ENCODE measurements at regions not wholly inside any gene's neighbourhood (a gene's known extent, or its start where the extent isn't known, plus 50 kb on each side); places are given as distances from the start of the nearest gene placed in this dataset.

DNA sequence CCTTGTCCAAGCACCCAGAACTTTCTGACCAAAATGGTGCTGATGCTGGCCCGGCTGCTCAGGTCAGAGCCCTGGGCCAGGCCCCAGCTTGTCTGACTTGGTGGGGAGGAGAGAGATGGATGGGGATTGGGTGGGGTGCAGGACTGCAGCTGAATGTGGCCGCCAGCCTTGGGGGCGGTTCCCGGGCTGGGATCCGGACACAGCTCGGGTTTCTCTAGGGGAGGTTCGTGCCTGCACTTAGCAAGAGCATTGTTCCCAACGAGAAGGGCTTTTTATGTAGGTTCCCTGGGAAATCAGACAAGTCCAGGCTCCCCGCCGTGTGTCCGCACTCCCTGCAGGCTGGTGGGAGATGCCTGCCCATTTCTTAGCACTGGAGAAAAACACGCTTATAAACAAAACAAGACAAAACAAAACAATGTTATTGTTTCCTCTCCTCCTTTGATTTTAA is 50.5 kb upstream of the HS6ST1 start:
- dilution Hi-C loops (cut with MboI; ENCODE audit: extremely low pct_ligation_motif_present, low sequenced_read_pairs) (no loop called here), intact Hi-C loops (cut with micrococcal nuclease) (no loop called here)
- Histone ChIP-seq H3K79me2 (ENCODE audit: control insufficient read depth, insufficient read depth, low read length) (no peaks in the 10 kb centered on the region), H3K9me1 (replicated peaks; ENCODE audit: control insufficient read depth, extremely low read depth, insufficient read depth, low read length) (no peaks in the 10 kb centered on the region), H3K27me3 (ENCODE audit: control insufficient read depth in 2 of 2, insufficient read depth in 2 of 2, low read length in 2 of 2) (no peaks in the 10 kb centered on the region), H3K36me3 (ENCODE audit: control insufficient read depth in 2 of 2, extremely low read depth in 1 of 2, insufficient read depth in 2 of 2, low read length in 2 of 2) (no peaks in the 10 kb centered on the region), H3K9me3 (replicated peaks; ENCODE audit: control insufficient read depth, insufficient read depth, low read length) (no peaks in the 10 kb centered on the region), H3K4me2 (ENCODE audit: insufficient read depth, low read length) (no peak overlapping the region), H4K20me1 (replicated peaks; ENCODE audit: control insufficient read depth, extremely low read depth, insufficient read depth, low read length) (no peaks in the 10 kb centered on the region), H3K4me3 (replicated peaks in 1 of 3; ENCODE audit: insufficient read depth in 1 of 3, low read depth in 1 of 3, low read length in 3 of 3) (no peak overlapping the region), H2AFZ (ENCODE audit: low read depth, low read length) (no peak overlapping the region), H3K4me1 (ENCODE audit: control insufficient read depth, extremely low read depth, insufficient read depth, low read length) (no peaks in the 10 kb centered on the region), H3K9ac (replicated peaks; ENCODE audit: extremely low read depth, insufficient read depth, low read length) (no peak overlapping the region), H3K27ac (ENCODE audit: insufficient read depth, low read depth, low read length) (no peak overlapping the region)
- POLR2A ChIA-PET = no interaction called here
- TF ChIP-seq, protein P1, sequence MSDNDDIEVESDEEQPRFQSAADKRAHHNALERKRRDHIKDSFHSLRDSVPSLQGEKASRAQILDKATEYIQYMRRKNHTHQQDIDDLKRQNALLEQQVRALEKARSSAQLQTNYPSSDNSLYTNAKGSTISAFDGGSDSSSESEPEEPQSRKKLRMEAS (IDR thresholded peaks at IDR 0.05; ENCODE audit: insufficient read depth, insufficient read length) = no peak
- TF ChIP-seq JUN (IDR thresholded peaks at IDR 0.05; ENCODE audit: borderline replicate concordance, insufficient read depth, insufficient read length, low read depth) = no peak
- no peak for TF ChIP-seq POLR2A (IDR thresholded peaks at IDR 0.05; ENCODE audit: low read depth, low read length)
- DNase-seq (ENCODE audit: low read depth, low spot score) (no peak), FAIRE-seq (no peak)
- BruUV-seq (replicated peaks) = no TSS peak
- CTCF ChIA-PET = no interaction called here

DNA sequence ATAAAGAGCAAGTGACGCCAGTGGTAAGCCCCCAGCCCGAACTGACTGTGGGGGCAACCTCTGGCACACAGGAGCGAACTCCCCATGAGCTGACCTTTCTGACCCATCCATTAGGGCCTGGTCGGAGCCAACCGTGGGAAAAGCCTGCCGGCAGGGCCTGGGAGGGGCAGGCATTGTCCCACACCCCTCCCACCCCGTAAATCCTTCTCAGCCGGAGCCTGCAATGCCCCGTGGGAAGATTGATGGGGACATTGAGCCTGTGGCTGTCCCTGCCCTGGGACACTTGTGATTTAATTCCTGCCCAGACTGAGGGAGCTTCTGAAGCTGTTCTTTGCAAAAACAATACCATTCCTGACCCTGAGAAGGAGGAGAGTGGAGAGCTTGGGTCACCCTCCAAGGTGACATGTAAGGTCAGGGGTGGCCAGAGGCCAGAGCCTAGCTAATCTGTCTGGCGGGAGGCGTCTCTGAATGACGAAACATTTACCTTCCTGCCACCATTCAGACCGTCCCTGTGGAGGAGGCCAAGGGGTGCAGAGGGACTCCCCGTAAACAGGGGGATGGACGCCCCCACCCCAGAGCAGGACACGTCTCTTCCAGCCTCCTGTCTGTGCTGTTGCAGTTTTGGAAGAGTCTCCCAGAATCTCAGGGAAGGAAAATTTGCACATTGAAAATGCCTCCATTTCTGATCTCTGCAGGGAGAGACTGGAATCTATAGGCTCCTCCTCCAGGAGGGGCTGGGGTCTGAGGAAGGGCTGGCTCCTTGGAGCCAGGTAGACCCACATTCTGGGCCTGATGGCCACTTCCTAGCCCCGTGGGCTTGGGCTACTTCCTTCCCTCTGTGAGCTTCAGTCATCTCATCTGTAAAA is 51.2 kb upstream of the HS6ST1 start:
- H3K4me2 ChIP-seq (ENCODE audit: insufficient read depth, low read length) = no peak overlapping the region
- H3K27ac ChIP-seq (ENCODE audit: insufficient read depth, low read depth, low read length) = no peak overlapping the region
- no peak for FAIRE-seq
- no peak overlapping the region for H3K4me3 ChIP-seq (replicated peaks in 1 of 3; ENCODE audit: insufficient read depth in 1 of 3, low read depth in 1 of 3, low read length in 3 of 3)
- no peaks in the 10 kb centered on the region for H3K9me3 ChIP-seq (replicated peaks; ENCODE audit: control insufficient read depth, insufficient read depth, low read length)
- H3K9ac ChIP-seq (replicated peaks; ENCODE audit: extremely low read depth, insufficient read depth, low read length) = no peak overlapping the region
- TF ChIP-seq FOS (IDR thresholded peaks at IDR 0.05; ENCODE audit: borderline replicate concordance, insufficient read depth, low read length) = no peak
- TF ChIP-seq GATA2 (IDR thresholded peaks at IDR 0.05; ENCODE audit: insufficient read depth, insufficient read length, low read depth, low read length) = no peak
- TF ChIP-seq POLR2AphosphoS5 (IDR thresholded peaks at IDR 0.05; ENCODE audit: insufficient read depth, low read depth, low read length) = no peak
- no peak for TF ChIP-seq POLR2A (IDR thresholded peaks at IDR 0.05; ENCODE audit: low read depth, low read length)
- ChIA-PET CTCF (no interaction called here), POLR2A (no interaction called here)
- H3K36me3 ChIP-seq (ENCODE audit: control insufficient read depth in 2 of 2, extremely low read depth in 1 of 2, insufficient read depth in 2 of 2, low read length in 2 of 2) = no peaks in the 10 kb centered on the region
- intact Hi-C loops (cut with micrococcal nuclease) = no loop called here
- no TSS peak for BruUV-seq (replicated peaks)
- no peaks in the 10 kb centered on the region for H3K27me3 ChIP-seq (ENCODE audit: control insufficient read depth in 2 of 2, insufficient read depth in 2 of 2, low read length in 2 of 2)
- no peak overlapping the region for H2AFZ ChIP-seq (ENCODE audit: low read depth, low read length)
- no peaks in the 10 kb centered on the region for H3K9me1 ChIP-seq (replicated peaks; ENCODE audit: control insufficient read depth, extremely low read depth, insufficient read depth, low read length)
- DNase-seq (ENCODE audit: low read depth, low spot score) = no peak
- no peaks in the 10 kb centered on the region for H3K79me2 ChIP-seq (ENCODE audit: control insufficient read depth, insufficient read depth, low read length)
- dilution Hi-C loops (cut with MboI; ENCODE audit: extremely low pct_ligation_motif_present, low sequenced_read_pairs) = no loop called here
- no peaks in the 10 kb centered on the region for H4K20me1 ChIP-seq (replicated peaks; ENCODE audit: control insufficient read depth, extremely low read depth, insufficient read depth, low read length)
- H3K4me1 ChIP-seq (ENCODE audit: control insufficient read depth, extremely low read depth, insufficient read depth, low read length) = no peaks in the 10 kb centered on the region
